Endodermal cell (in vitro differentiated cells): ENCODE measurements at regions not wholly inside any gene's neighbourhood (a gene's known extent, or its start where the extent isn't known, plus 50 kb on each side); places are given as distances from the start of the nearest gene placed in this dataset.

ENCODE experiments used
- DNase-seq: peaks from one replicate; pipeline ENCODE4 v3.0.0-alpha.2; 2017
- H3K27ac ChIP-seq: 2 replicates; pipeline ENCODE4 v1.5.1; 2013; ENCODE audit warnings: mild to moderate bottlenecking, low read depth, low read length, moderate library complexity
- H3K27me3 ChIP-seq: 2 replicates; pipeline ENCODE4 v1.6.1; 2013; ENCODE audit warnings: mild to moderate bottlenecking, low read length, moderate library complexity; ENCODE audit not compliant: insufficient read depth, control insufficient read depth, poor library complexity, severe bottlenecking
- H3K36me3 ChIP-seq: 2 replicates; pipeline ENCODE4 v1.7.0; 2013; ENCODE audit warnings: mild to moderate bottlenecking, low read length, moderate library complexity; ENCODE audit not compliant: control insufficient read depth, insufficient read depth
- H3K4me1 ChIP-seq: one replicate; pipeline ENCODE4 v1.7.0; 2013; ENCODE audit warnings: low read length; ENCODE audit not compliant: control insufficient read depth, insufficient read depth
- H3K4me3 ChIP-seq: 2 replicates; pipeline ENCODE4 v1.5.1; 2013; ENCODE audit warnings: mild to moderate bottlenecking, low read length, moderate library complexity
- H3K9ac ChIP-seq: 2 replicates; pipeline ENCODE4 v1.6.1; 2013; ENCODE audit warnings: mild to moderate bottlenecking, low read length, moderate library complexity; ENCODE audit not compliant: poor library complexity, severe bottlenecking; ENCODE audit errors: extremely low read depth
- H3K9me3 ChIP-seq: 2 replicates; pipeline ENCODE4 v1.6.1; 2013; ENCODE audit warnings: mild to moderate bottlenecking, low read length, moderate library complexity; ENCODE audit not compliant: control insufficient read depth
- H3K27ac Mint-ChIP-seq: 2 replicates; pipeline ENCODE4 v1.8.0; 2020; ENCODE audit warnings: mixed read lengths
- H3K27me3 Mint-ChIP-seq: 2 replicates; pipeline ENCODE4 v1.8.0; 2021; ENCODE audit warnings: mild to moderate bottlenecking, mixed read lengths; ENCODE audit not compliant: insufficient read depth
- H3K36me3 Mint-ChIP-seq: 2 replicates; pipeline ENCODE4 v1.8.0; 2020; ENCODE audit warnings: low read depth, mixed read lengths
- H3K4me1 Mint-ChIP-seq: 2 replicates; pipeline ENCODE4 v1.8.0; 2020; ENCODE audit warnings: mixed read lengths
- H3K4me3 Mint-ChIP-seq: 2 replicates; pipeline ENCODE4 v1.8.0; 2020; ENCODE audit warnings: mild to moderate bottlenecking, moderate library complexity, mixed read lengths
- H3K9me3 Mint-ChIP-seq: 2 replicates; pipeline ENCODE4 v1.8.0; 2020; ENCODE audit warnings: mild to moderate bottlenecking, mixed read lengths
- WGBS, 2 experiments: methylation state at CpG; one replicate each; pipeline versions ENCODE4 v1.1.5 to v1.1.7; 2013; ENCODE audit warnings: missing lambda C conversion rate in 2 of 2, mixed read lengths in 1 of 2; ENCODE audit not compliant: insufficient coverage in 1 of 2, insufficient read length in 1 of 2; 5-methylcytosine and 5-hydroxymethylcytosine counted together
- TF ChIP-seq, protein P1 (sequence below): fragments of 200-600 bp; sonication (generic); conservative IDR thresholded peaks from 2 replicates; pipeline ENCODE4 v1.5.0; 2021; ENCODE audit warnings: antibody characterized with exemption, mild to moderate bottlenecking

DNA sequence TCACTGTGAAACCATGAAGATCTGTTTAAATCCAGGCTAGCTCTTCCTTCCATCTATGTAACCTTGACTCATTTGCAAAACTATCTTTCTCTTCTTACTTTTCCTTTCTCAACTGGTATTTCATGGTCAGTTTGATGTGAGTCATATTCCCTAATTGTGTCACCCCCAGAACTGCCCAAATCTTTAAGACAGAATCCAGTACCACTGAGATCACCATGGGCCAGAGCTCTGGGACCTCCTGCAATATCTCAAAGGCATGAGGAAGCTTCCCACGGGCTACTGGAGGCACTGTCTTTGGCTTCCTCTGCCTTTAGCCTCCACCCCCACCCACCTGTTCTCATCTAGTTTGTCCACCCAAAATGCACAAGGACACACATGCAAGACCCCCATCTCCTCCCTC lies 274.4 kb upstream of the FMN2 start:
- no peaks in the 10 kb centered on the region for H3K9me3 Mint-ChIP-seq
- Histone ChIP-seq H3K36me3 (no peaks in the 10 kb centered on the region), H3K27ac (no peak overlapping the region), H3K9me3 (no peaks in the 10 kb centered on the region), H3K9ac (peak overlapping the region; percentile 36), H3K4me1 (peaks cover 18% of the 10 kb centered on the region), H3K27me3 (no peaks in the 10 kb centered on the region), H3K4me3 (peak overlapping the region; percentile 41)
- TF ChIP-seq, protein P1, sequence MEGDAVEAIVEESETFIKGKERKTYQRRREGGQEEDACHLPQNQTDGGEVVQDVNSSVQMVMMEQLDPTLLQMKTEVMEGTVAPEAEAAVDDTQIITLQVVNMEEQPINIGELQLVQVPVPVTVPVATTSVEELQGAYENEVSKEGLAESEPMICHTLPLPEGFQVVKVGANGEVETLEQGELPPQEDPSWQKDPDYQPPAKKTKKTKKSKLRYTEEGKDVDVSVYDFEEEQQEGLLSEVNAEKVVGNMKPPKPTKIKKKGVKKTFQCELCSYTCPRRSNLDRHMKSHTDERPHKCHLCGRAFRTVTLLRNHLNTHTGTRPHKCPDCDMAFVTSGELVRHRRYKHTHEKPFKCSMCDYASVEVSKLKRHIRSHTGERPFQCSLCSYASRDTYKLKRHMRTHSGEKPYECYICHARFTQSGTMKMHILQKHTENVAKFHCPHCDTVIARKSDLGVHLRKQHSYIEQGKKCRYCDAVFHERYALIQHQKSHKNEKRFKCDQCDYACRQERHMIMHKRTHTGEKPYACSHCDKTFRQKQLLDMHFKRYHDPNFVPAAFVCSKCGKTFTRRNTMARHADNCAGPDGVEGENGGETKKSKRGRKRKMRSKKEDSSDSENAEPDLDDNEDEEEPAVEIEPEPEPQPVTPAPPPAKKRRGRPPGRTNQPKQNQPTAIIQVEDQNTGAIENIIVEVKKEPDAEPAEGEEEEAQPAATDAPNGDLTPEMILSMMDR: no peak
- H3K4me1 Mint-ChIP-seq: peaks cover 45% of the 10 kb centered on the region
- peak overlapping the region; percentile 91 for H3K27ac Mint-ChIP-seq
- no peaks in the 10 kb centered on the region for H3K36me3 Mint-ChIP-seq
- no peaks in the 10 kb centered on the region for H3K27me3 Mint-ChIP-seq
- no peak for DNase-seq
- 85% methylated on average over 1 of the region's 1 CpG; no CpG with 5 or more reads in 1 of the 2 experiments for WGBS, 2 experiments
- no peak overlapping the region for H3K4me3 Mint-ChIP-seq

DNA sequence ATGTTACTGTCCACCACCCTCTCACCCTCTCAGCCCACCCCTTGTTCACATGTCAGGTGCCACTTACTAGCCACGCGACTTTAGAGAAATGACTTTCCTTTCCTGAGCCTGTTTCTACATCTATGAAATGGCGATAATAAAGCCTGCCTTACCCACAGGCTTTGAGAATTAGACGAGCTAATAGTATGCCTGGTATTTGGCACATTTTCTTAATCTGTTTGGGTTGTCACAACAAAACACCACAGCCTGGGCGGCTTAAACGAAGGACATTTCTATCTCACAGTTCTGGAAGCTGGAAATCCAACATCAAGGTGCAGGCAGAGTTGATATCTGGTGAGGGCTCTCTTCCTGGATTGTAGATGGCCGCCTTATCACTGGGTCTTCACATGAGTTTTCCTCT lies 273.9 kb upstream of the FMN2 start:
- Mint-ChIP-seq H3K27ac (peak overlapping the region; percentile 91), H3K4me3 (no peak overlapping the region), H3K36me3 (no peaks in the 10 kb centered on the region), H3K4me1 (peaks cover 45% of the 10 kb centered on the region), H3K27me3 (no peaks in the 10 kb centered on the region), H3K9me3 (no peaks in the 10 kb centered on the region)
- no peaks in the 10 kb centered on the region for H3K9me3 ChIP-seq
- peak overlapping the region; percentile 36 for H3K9ac ChIP-seq
- H3K27me3 ChIP-seq: no peaks in the 10 kb centered on the region
- TF ChIP-seq, protein P1: no peak
- peak overlapping the region; percentile 41 for H3K4me3 ChIP-seq
- peak; percentile 62 for DNase-seq
- no peaks in the 10 kb centered on the region for H3K36me3 ChIP-seq
- WGBS, 2 experiments: 77 to 91% methylated on average over 7 of the region's 7 CpGs
- no peak overlapping the region for H3K27ac ChIP-seq
- H3K4me1 ChIP-seq: peaks cover 18% of the 10 kb centered on the region

DNA sequence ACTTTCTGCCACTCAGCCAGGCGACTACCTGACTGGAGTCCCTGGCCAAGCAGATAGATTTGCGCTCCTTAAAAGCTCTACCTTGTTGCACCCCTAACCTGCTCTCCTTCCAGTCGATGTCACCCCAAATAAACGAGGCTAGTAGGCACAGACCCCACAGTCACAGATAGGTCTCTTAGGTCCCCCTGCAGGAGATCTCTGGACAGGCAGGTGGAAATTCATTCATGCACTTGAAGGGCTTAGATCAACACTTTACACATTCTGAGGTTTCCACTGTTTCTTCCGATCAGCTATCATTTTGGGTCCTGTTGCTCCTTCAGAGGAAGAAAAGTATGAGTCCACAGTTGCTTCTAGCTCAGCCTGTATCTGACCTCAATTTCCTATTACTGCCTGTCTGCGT lies 272.6 kb upstream of the FMN2 start:
- H3K36me3 ChIP-seq: no peaks in the 10 kb centered on the region
- TF ChIP-seq, protein P1: peak; percentile 77
- H3K4me1 ChIP-seq: peaks cover 18% of the 10 kb centered on the region
- Mint-ChIP-seq H3K36me3 (no peaks in the 10 kb centered on the region), H3K9me3 (no peaks in the 10 kb centered on the region), H3K27me3 (no peaks in the 10 kb centered on the region), H3K4me3 (no peak overlapping the region), H3K27ac (no peak overlapping the region), H3K4me1 (peaks cover 44% of the 10 kb centered on the region)
- no peak overlapping the region for H3K4me3 ChIP-seq
- no peak overlapping the region for H3K9ac ChIP-seq
- peak; percentile 77 for DNase-seq
- H3K9me3 ChIP-seq: no peaks in the 10 kb centered on the region
- H3K27me3 ChIP-seq: no peaks in the 10 kb centered on the region
- 87 to 91% methylated on average over 5 to 6 of the region's 6 CpGs for WGBS, 2 experiments
- H3K27ac ChIP-seq: no peak overlapping the region
